Panc1 (cell line): ENCODE measurements at regions not wholly inside any gene's neighbourhood (a gene's known extent, or its start where the extent isn't known, plus 50 kb on each side); places are given as distances from the start of the nearest gene placed in this dataset.

Source experiments
- ATAC-seq: fragments of 200-7000 bp; cut with Tn5 transposase; 2 replicates; pipeline ENCODE4 v1.9.1; 2020; ENCODE audit warnings: mild to moderate bottlenecking, moderate library complexity
- BruUV-seq: library from RNA; stranded (reverse); fragments of 400-500 nt; replicated peaks from 2 replicates; lab custom pipeline; 2021; lab: Mats Ljungman, UMichigan
- CTCF ChIA-PET: fragments of 300-600 bp; sonication (Branson Sonifier 250); formaldehyde crosslinking; loops from one replicate; lab custom pipeline; 2022; ENCODE audit warnings: antibody characterized with exemption; lab: Charles Lee
- POLR2A ChIA-PET: fragments of 300-600 bp; sonication (Branson Sonifier 250); formaldehyde crosslinking; loops from one replicate; lab custom pipeline; 2022; ENCODE audit warnings: antibody characterized with exemption; lab: Charles Lee
- DNase-seq: peaks from one replicate; pipeline ENCODE4 v3.0.0-alpha.2; 2010; ENCODE audit warnings: low read depth, low spot score
- H3K27ac ChIP-seq: 2 replicates; pipeline ENCODE4 v1.5.1; 2011; ENCODE audit warnings: mild to moderate bottlenecking, low read length, inconsistent platforms
- H3K27me3 ChIP-seq: fragments of 200-500 bp; sonication (Bioruptor generic); 2 replicates; pipeline ENCODE4 v1.6.0; 2014; ENCODE audit warnings: low read length, inconsistent platforms; ENCODE audit not compliant: control insufficient read depth, insufficient read depth
- H3K36me3 ChIP-seq: fragments of 200-500 bp; sonication (Bioruptor generic); 2 replicates; pipeline ENCODE4 v1.5.1; 2014; ENCODE audit warnings: inconsistent platforms, mild to moderate bottlenecking, low read length, moderate library complexity; ENCODE audit not compliant: control insufficient read depth, insufficient read depth
- H3K4me1 ChIP-seq: 2 replicates; pipeline ENCODE4 v1.5.1; 2011; ENCODE audit warnings: inconsistent platforms, mild to moderate bottlenecking, low read length, moderate library complexity; ENCODE audit not compliant: control insufficient read depth, insufficient read depth
- H3K4me3 ChIP-seq, 2 experiments: 2 replicates each; pipeline ENCODE4 v1.5.1; 2011 to 2012; ENCODE audit warnings: low read depth in 2 of 2, low read length in 2 of 2, mild to moderate bottlenecking in 2 of 2, inconsistent platforms in 1 of 2, moderate library complexity in 1 of 2
- H3K9me3 ChIP-seq: fragments of 200-500 bp; sonication (Bioruptor generic); 2 replicates; pipeline ENCODE4 v1.5.1; 2014; ENCODE audit warnings: low read depth, mild to moderate bottlenecking, inconsistent platforms, low read length, moderate library complexity; ENCODE audit not compliant: control insufficient read depth, insufficient read depth
- CTCF ChIP-seq: fragments of 450-650 bp; IDR thresholded peaks from 2 replicates; pipeline ENCODE4 v1.5.1; 2017; ENCODE audit warnings: mild to moderate bottlenecking
- POLR2AphosphoS5 ChIP-seq: IDR thresholded peaks from 2 replicates; pipeline ENCODE4 v1.6.1; 2012; ENCODE audit warnings: mild to moderate bottlenecking, low read depth, low read length, moderate library complexity
- SIN3A ChIP-seq: IDR thresholded peaks from 2 replicates; pipeline ENCODE4 v1.6.1; 2012; ENCODE audit warnings: low read depth, mild to moderate bottlenecking, low read length, moderate library complexity, borderline replicate concordance; ENCODE audit not compliant: insufficient read depth
- TCF7L2 ChIP-seq: IDR thresholded peaks from 2 replicates; pipeline ENCODE4 v1.6.1; 2011; ENCODE audit warnings: mild to moderate bottlenecking, low read depth, low read length, inconsistent platforms
- in situ Hi-C: cut with HindIII; loops from 2 replicates; pipeline ENCODE4 v1.10.0; 2016; ENCODE audit warnings: low sequenced_read_pairs, low pct_unique_long_range_greater_than_20kb
- intact Hi-C: fragments of 100-400 bp; cut with micrococcal nuclease; formaldehyde crosslinking; loops from one replicate; pipeline ENCODE4 v1.10.0; 2022; ENCODE audit not compliant: unreplicated experiment
- TF ChIP-seq, protein P1 (sequence below), 2 experiments: IDR thresholded peaks; 2 replicates each; pipeline ENCODE4 v1.6.1; 2011 to 2012; ENCODE audit warnings: low read depth in 2 of 2, control low read depth in 1 of 2, low read length in 1 of 2, mild to moderate bottlenecking in 1 of 2, moderate library complexity in 1 of 2; ENCODE audit not compliant: insufficient read depth in 1 of 2

GRCh38 chr4:181550381-181550780, 692.8 kb upstream of the TENM3 start:
- H3K27me3 ChIP-seq = no peaks in the 10 kb centered on the region
- no peak overlapping the region for H3K27ac ChIP-seq
- H3K9me3 ChIP-seq = no peaks in the 10 kb centered on the region
- DNase-seq = no peak
- intact Hi-C loops (no loop called here), in situ Hi-C loops (no loop called here)
- CTCF ChIA-PET = no interaction called here
- BruUV-seq = no TSS peak
- H3K4me3 ChIP-seq = no peak overlapping the region
- no peaks in the 10 kb centered on the region for H3K4me1 ChIP-seq
- no peaks in the 10 kb centered on the region for H3K36me3 ChIP-seq
- POLR2A ChIA-PET = no interaction called here
- ATAC-seq = no peak
- TF ChIP-seq SIN3A = no peak
- TF ChIP-seq TCF7L2 = no peak
- no peak for TF ChIP-seq POLR2AphosphoS5
- no peak for TF ChIP-seq CTCF
- TF ChIP-seq, protein P1, sequence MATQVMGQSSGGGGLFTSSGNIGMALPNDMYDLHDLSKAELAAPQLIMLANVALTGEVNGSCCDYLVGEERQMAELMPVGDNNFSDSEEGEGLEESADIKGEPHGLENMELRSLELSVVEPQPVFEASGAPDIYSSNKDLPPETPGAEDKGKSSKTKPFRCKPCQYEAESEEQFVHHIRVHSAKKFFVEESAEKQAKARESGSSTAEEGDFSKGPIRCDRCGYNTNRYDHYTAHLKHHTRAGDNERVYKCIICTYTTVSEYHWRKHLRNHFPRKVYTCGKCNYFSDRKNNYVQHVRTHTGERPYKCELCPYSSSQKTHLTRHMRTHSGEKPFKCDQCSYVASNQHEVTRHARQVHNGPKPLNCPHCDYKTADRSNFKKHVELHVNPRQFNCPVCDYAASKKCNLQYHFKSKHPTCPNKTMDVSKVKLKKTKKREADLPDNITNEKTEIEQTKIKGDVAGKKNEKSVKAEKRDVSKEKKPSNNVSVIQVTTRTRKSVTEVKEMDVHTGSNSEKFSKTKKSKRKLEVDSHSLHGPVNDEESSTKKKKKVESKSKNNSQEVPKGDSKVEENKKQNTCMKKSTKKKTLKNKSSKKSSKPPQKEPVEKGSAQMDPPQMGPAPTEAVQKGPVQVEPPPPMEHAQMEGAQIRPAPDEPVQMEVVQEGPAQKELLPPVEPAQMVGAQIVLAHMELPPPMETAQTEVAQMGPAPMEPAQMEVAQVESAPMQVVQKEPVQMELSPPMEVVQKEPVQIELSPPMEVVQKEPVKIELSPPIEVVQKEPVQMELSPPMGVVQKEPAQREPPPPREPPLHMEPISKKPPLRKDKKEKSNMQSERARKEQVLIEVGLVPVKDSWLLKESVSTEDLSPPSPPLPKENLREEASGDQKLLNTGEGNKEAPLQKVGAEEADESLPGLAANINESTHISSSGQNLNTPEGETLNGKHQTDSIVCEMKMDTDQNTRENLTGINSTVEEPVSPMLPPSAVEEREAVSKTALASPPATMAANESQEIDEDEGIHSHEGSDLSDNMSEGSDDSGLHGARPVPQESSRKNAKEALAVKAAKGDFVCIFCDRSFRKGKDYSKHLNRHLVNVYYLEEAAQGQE (IDR thresholded peaks at IDR 0.05; ENCODE audit: insufficient read depth in 1 of 2, low read depth in 2 of 2, low read length in 1 of 2) = no peak

- POLR2A ChIA-PET = no interaction called here
- intact Hi-C loops = no loop called here
- H3K9me3 ChIP-seq = no peaks in the 10 kb centered on the region
- in situ Hi-C loops = no loop called here
- ATAC-seq (no peak), DNase-seq (no peak)
- TF ChIP-seq POLR2AphosphoS5 (no peak), CTCF (no peak), TCF7L2 (no peak), SIN3A (no peak)
- TF ChIP-seq, protein P1 (IDR thresholded peaks at IDR 0.05; ENCODE audit: insufficient read depth in 1 of 2, low read depth in 2 of 2, low read length in 1 of 2) = no peak
- CTCF ChIA-PET = no interaction called here
- no peaks in the 10 kb centered on the region for H3K27me3 ChIP-seq
- H3K4me3 ChIP-seq = no peak overlapping the region
- H3K27ac ChIP-seq = no peak overlapping the region
- no peaks in the 10 kb centered on the region for H3K4me1 ChIP-seq
- H3K36me3 ChIP-seq = no peaks in the 10 kb centered on the region
- no TSS peak for BruUV-seq
These were observed 683.6 kb upstream of the TENM3 start for GRCh38 chr4:181559637-181560036.
